GM19025 (cell line): ENCODE measurements at regions not wholly inside any gene's neighbourhood (a gene's known extent, or its start where the extent isn't known, plus 50 kb on each side); places are given as distances from the start of the nearest gene placed in this dataset.

ENCODE experiments used
- ATAC-seq: cut with Tn5 transposase; IDR thresholded peaks from one replicate; pipeline ENCODE4 v1.9.1; 2021; ENCODE audit warnings: mild to moderate bottlenecking, low read depth, moderate library complexity; ENCODE audit not compliant: unreplicated experiment

DNA sequence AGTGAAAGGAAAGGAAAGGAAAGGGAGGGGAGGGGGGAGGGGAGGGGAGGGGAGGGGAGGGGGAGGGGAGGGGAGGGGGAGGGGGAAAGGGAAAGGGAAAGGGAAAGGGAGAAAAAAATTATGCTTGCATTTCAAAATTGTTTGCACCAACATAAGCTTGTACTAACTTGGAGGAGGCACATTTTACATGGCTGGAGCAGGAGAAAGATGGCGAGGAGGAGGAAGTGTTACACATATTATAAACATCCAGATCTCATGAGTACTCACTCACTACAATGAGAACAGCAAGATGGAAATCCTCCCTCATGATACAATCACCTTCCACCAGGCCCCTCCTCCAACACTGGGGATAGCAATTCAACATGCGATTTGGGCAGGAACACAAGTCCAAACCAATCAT, 660.2 kb upstream of the CDH2 start:
- no peak for ATAC-seq

DNA sequence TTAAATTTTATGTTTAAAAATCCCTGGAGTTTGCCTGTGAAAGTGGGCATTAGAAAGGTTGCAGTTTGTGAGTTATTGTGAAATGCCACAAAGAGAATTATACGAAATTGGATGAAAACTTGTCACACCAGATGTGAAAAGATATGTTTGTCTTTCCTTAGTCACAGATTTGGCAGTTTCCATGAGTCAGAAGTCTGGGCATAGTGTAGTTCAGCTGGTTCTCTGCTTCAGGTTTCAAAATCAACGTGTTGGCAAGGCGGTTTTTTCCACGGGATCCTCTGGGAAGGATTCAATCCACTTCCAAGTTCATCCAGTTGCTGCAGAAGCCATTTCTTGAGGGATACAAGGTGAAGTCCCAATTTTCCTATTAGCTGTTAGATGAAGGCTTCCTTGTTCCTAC, 658.0 kb upstream of the CDH2 start:
- ATAC-seq: no peak

DNA sequence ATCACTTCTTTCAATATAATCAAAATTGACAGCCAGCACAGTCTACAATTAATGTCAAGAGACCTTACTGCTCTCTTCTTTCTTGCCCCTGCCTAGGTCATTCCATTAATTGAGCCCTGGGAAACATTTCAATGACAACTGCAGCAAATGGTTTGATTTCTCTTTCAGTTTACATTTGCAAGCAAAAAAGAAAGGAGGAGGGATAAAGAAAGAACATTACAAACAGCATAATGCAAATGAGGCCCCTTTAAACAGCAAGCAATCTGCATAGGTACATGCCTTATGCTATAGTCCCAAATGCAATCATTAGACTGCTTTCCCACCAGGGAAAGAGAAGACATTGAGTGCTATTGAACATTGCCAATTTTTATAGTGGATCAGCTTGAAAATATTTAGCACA, 655.0 kb upstream of the CDH2 start:
- no peak for ATAC-seq

DNA sequence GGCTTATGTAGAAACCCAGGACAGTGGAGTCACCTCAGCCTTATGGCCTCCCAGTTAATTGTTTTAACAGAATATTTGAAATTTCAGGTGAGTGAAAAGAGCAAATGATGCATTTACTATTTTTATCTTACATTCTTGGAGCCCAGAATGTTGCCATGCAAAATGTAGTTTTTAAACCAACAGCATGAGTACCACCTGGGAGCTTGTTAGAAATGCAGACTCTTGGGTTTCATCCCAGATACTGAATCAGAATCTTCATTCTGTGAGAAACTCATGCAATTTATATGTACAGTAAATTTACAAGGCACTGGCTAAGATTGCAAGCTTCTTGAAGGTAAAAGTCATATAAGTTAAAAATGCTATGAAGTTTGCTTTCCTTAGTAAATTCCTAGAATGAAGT, 654.5 kb upstream of the CDH2 start:
- ATAC-seq: no peak

DNA sequence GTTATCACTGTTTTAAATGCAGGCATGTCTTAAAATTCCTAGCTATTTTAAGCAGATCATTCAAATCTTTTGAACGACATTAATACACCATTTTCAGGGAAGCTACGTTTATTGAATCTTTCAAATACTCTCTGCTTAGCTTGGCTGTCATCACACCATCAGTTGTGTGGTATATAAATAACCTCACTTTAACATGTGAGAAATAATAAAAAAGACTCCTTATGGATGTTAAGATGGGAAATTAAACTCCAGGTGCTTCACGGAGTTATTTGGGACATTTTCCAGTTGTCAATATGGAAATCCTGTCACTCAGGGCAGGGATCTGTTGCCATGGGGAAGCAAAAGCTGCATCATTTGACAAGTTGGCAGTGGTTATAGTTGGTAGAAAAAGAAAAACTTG, 649.2 kb upstream of the CDH2 start:
- ATAC-seq: no peak

DNA sequence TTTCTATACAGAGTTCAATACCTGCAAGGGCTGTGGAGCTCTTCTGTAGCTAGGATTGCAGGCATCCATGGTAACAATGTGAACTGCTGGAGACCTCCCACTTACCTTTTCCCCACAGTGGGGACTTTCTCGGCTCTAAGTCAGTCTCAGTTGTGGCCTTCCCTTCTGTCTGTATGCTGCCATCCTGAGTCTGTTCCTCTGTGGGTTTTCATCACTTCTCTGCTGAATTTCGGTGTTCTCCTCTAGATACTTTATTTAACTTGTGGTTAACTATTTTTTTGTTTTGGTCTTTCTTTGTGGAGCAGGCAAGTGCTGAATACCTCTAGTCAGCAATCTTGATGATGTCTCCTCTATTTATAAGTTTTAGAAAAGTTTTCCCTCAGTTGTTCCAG, 647.2 kb upstream of the CDH2 start:
- ATAC-seq: no peak

DNA sequence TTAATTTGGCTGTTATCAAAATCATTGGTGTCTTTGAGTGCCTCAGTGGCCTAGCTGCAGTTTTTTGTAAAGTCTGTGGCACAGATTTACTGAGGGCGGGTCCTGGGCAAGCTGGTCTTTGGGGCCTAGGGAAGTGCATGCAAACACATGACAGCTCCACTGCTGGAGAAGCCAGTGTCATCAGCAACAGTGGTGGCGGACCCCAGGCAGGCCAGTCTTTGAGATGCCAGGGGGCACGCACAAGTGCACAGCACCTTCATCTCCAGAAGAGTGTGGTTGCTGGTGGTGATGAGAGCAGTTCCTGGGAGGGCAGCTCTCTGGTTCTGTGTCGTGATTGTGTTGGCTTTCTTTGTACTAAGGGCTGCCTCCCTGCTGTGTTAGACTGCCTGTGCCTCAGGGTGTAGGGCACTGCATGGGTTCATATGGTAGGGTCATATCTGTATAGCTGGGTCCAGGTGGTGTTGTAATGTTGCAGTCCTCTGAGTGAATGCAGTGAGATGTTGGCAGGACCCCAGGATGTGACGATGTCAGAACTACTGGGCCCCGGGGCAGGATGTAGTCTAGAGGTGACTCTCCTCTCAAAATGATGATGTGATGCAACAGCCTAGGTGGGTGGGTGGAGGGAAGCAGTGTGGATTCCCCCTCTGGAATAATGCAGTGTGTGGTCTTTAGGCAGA, 646.7 kb upstream of the CDH2 start:
- ATAC-seq: no peak

DNA sequence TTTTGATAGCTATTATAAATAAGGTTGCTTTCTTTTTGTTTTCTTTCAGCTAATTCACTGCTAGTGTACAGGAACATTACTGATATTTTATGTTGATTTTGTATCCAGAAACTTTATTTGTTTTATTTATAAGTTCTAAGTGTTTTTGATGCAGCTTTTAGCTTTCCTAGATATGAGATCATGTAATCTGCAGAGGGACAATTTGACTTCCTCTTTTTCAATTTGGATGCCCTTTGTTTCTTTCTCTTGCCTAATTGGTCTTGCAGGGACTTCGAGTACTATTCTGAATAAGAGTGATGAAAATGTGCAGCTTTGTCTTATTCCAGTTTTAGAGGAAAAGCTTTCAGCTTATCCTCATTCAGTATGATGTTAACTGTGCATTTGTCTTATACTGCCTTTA, 643.4 kb upstream of the CDH2 start:
- ATAC-seq: no peak

DNA sequence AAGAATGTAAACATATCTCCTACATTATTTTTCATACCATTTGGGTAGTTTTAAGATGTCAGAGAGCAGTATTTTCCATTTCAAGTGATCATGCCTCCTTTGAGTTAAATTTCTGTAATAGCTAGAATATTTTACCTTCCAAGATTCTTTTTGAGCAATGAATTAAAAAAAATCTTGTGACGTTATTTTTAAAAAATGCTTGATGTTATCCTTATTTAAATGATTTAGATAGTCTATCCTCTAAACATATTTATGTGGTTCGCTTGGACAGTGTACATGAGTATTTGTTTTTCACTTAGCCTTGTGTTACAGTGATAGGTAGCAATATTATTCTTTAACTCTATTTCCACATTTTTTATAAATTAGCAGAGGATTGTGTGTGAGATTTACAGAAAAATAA, 639.2 kb upstream of the CDH2 start:
- no peak for ATAC-seq

DNA sequence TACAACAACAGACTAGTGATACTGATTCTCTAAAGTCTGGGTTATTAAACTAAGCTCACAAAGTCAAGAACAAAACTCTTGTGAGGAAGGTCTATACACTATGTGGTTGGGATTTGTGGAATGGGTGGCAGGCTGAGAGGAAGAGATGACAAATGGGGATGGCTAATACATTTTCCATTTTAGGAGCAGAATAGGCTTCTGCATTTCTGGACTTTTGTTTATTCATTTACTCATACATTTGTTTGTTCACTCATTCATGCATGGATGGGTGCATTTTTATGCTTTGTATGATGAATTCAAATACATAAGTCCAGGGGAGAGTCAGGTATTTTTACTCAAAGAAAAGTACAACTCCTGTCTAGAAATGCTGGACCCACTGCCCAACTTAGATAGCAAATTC, 637.4 kb upstream of the CDH2 start:
- ATAC-seq: no peak

DNA sequence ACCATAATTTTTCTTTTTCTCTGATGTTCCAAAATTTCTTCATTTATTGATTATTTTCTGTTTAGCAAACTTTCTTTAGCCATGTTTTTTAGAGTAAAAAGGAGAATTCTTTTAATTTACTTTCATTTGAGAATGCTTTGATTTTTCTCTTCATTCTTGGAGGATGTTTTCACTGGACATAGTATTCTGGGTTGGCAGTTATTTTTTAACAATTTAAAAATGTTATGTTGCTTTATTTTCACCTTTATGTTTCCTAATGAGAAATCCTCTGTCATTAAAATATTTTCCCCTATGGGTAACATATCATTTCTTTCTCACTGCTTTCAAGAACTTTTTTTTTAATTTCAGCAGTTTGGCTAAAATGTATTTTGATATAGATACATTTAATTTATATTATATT, 631.4 kb upstream of the CDH2 start:
- ATAC-seq: no peak

DNA sequence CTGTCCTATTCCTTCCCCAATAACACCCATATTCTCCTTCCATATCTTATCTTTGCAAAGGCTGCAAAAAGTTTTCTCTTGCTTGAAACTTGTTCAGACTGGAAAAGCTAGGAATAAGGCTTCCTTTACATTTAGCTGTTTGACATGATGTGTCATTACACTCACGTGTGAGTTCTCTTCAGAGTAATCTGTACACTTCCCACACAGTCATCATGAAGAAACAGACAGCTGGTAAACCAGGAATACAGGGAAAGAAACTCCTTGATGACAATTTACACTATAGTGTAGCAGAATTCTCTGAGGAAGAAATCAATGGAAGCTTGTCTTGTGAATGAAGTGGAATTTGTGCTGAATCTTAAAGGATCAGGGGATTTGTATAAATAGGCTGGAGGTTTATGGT, 628.6 kb upstream of the CDH2 start:
- no peak for ATAC-seq

DNA sequence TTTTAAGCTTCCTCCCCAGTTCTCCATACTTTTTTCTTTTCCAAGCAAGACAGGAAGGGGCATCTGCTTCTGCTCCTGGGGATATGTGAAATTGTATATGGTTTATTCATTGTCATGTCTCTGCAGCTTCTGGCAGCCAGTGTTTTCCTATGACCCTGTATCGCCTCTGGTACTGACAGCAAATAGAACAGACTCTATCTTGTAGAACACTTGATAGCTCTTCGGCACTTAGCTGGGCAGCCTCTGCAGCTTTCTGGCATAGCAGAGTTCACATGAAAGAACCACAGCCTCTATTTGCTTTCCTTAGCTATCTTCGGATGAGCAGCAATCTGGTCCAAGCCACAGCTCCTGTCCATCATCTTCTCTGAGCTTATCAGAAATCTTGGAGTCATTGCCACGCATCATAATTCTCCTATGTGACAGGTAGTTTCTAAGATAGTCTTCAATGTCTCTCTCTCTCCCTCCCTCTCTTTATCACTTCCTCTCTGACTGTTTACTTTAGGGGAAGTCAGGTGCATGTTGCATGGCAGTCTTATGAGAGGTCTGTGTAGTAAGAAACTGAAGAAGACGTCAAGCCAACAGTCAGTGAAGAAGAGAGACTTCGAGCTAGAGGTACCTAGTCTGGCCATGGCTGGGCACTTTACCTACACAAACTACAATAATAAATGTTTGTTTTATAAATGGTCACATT, 627.7 kb upstream of the CDH2 start:
- ATAC-seq: no peak

DNA sequence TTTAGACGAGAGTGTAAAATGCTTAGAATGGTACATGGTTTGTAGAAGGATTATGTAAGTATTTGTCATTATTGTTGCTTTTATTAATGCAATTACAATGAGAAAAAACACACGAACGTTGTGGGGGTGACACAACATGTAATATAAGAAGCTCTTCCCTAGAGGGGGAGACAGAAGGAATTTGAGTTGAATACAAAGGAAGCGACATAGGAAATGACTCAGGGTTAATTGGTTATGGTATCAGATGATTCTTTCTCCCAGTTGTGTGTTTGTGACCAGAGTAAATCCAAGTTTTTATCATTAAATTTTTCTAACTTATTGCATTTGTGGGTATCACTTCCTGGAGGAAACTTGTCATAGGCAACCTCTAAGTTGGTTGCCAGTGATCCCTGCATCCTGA, 625.6 kb upstream of the CDH2 start:
- ATAC-seq: no peak

DNA sequence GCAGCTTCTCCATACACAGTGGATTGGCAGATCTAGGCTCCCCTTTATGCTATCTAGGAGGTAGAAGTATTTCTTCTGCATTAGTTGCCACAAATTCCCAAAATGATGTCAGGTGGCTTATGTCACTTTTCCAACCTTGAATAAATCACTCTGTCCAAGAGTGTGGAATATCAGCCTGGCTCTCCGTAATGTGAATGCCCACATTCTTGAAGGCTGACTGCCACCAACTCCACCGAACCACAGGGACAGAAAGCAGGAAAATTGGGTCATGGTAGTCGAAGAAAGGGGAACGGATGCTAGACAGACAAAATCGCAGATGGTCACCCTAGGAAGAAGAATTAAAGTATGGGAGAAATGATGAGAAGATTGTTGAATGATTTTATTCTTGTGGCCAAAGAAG, 624.9 kb upstream of the CDH2 start:
- no peak for ATAC-seq

DNA sequence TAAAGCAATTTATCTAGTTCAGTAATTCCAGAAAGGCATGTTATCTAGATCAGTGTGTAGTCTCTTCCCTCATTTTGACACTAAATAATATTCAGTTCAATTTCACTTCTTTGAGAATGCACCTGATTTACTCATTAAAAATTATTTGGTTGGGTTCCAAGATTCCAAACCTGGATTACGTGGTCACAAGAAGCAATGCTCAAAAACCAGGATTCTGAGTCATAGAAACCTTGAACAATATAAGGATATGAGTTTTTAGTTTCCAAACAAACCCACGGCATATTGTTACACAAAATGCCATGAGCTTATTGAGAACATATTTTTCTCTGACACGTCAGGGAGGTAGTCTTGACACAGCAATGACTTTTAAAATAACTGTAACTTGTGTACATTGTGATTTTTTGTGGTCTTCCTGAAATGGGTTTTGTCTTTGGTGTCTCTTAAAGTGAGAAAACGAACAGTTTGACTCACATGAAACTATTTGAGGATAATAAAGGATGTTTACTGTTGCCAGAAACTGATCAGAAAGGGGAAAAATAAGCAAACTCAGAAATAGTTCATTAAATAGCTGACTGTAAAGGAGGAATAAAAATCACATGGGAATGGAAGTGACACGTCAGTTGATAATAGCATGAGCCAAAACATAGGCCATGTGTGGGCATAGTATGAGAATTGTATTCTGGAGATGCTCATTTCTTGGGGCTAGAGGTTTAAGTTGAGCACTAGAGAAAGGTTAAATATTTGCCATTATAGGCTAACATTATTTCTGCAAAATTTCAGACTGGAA, 617.7 kb upstream of the CDH2 start:
- ATAC-seq: no peak

DNA sequence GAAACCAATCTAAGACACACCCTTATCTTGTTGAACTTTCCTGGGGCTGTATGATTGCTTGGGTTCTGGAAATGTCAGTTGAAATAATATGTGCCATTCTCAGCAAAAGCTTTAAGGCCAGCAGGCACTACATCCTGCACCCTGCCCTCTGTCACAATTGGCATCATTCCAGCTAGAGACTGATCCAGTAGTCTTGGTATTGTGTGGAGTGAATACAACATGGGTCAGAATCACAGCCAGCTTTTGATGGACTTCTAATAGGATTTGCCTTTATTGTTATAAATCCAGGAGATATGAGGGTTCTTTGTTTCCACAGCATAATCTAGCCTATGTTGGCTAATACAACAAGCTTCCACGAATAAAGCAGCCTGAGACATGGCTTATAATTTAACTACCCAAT, 617.0 kb upstream of the CDH2 start:
- no peak for ATAC-seq

DNA sequence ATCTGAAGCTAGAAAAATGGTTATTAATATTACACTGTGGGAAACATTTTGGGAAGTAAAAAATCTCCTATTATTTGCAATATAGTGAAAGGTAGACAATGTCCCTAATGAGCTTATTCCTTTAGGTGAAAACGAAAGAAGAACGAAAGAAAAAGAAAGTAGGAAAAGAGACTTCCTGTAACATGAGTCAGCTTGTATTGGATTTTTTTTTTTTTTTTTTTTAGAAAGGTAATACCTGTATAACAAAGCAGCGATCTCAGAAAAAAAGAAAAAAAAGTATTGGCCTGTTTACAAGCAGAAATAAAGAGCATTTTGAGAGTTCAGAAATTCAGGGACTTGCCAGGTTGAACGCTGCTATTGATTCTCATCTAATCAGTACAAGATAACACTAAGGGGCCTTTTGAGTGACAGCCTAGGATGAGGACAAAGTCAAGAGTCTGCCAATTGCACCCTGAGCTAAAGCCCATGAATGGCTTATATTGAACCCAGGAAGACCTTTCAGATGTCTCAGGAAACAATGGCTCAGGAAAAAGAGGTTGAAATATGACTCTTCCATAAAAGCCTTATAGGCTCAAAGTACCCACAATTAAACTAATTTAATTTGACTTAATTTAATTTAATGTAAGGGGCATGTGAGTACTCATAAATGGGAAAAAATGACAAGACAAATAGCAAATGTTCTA, 615.6 kb upstream of the CDH2 start:
- ATAC-seq: no peak

DNA sequence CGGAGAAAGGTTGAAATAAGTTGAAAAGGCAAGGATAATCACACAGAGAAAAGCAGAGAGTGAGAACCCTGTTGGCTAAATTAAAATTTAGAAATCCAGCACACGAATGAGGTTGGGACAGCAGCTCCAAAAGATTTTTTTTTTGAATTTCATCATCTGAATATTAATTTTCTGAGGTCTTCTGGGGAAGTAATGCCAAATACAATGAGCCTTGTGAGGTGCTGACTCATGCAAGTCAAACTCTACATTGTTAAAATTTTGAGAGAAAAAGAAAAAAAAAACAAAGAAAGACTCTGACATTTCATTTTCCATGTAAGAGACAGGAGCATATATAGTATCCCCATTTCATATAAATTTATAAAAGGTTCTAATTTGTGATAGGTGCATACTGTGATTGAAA, 614.2 kb upstream of the CDH2 start:
- no peak for ATAC-seq

DNA sequence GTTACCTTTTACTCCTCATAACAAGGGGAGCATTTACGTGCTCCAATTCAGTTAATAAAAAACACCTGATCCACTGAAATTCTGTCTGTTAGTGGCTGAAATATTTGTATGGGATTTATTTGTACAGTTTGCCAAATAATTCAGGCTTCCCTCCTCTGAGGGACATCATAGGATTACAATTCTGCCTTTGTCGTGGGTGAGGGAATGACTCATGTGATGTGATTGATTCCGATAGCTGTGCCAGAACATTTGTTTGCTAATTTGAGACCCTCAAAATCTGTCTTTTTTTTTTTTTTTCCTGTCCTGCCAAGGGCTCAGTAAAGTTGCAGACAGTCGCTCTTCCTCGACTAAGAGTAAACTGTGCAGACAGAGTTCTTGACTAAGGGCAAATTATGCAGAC, 612.6 kb upstream of the CDH2 start:
- no peak for ATAC-seq

DNA sequence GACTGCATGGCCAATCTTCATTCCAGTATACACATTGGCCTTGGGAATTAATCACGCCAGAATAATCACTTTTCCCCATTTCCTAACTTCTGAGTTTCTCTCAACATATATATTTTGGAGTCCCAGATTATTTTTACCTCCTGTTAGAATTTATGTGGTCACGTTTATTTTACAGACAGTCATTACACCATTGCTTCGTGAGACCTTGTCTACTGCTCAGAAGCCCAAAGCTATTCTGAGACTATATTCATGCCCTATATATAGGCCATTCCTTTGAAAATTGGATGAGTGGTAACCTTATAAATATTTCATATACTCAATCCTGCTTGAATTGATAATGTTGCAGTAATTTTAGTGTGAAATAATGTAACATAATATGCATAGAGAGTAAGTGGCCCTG, 610.0 kb upstream of the CDH2 start:
- no peak for ATAC-seq
